GM19324 (cell line): ENCODE measurements at regions not wholly inside any gene's neighbourhood (a gene's known extent, or its start where the extent isn't known, plus 50 kb on each side); places are given as distances from the start of the nearest gene placed in this dataset.

ENCODE experiments used
- ATAC-seq: cut with Tn5 transposase; IDR thresholded peaks from one replicate; pipeline ENCODE4 v1.9.1; 2021; ENCODE audit warnings: mild to moderate bottlenecking, moderate library complexity; ENCODE audit not compliant: unreplicated experiment, low FRiP score

DNA sequence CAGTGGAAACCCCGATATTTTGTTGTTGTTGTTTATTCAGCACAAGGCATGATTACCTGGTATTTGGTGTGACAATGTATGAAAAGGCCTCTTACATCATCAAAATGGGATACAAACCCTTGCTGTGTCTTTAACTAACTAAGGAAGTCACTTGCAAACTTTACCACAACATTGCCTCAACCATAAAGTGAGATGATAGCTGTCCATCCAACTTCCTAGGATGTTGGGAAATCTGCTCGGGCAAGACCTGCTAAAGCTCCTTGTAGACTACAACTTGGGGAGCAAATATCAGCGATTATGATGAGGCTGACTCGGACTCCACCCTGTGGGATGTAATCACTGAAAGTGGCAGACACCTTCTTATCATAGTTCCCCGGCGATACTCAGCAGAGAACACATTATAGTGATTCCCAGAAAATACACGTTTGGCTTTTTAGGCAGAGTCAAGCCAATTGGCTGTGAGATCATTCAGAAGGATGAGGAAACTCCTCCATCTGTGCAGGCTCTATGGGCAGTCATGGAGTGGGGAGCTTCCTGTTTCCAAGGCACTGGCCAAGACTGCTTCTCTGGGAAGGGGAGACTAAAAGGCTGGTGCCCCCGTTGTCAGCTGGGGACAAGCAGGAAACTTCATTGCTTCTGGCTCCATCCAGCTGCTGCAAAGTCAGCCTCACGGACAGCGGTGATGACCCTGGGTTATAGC, 289.0 kb downstream of the RNF144A start:
- ATAC-seq, result no peak

DNA sequence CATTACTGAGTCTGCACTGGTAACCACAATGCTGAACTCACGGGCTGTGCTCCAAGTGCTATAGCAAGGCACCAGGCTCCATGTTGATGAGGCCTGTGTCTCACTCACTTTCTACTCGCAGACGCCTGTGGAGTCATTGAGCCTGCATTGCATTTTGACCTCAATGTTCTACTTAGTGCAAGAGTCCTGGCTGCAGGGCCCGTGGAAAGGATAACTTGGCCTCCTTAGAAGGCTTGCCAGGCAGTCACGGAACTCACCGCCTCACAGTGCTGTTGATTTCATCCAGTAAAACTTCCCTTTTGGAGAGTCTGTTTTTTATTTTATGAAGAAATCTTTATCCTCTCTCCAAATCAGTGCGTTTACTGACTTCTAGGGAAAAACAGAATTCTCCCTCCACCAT, 290.4 kb downstream of the RNF144A start:
- no peak for ATAC-seq

DNA sequence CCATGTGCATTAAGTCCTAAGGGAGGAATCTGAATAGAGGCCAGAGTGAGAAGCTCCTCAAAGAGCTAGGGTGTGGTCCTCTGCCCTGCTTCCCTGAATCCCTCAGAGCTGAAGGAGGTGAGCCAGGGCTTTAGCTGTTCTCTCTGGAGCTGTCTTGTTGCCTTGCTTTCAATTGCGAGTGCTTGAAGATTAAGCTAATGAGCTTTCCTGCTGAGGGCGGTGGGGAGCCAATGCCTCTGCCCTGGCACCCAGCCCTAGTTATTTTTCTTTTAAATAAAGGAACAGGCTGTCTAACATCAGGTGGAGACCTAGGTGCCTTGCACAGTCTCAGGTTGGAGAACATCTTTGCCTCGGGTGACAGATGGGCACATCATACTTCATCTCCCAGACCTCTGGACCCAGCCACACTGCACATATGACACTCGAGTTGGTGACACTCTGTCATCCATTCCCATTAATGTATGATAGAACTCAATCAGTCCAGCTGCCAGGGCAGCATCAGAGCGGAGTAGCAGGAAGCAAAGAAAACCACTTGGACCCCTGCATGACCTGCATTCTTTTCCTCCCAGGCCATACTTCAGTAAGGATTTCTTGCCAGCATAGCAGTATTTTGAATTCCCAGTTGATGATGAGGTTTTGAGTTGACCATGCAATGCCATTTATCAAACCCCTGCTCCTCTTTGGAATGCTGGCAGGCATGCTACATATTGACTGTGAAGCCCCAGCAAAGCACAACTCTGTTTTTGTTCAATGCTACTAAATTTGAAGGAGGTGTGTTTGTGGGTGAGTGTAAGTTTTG, 292.7 kb downstream of the RNF144A start:
- ATAC-seq, result no peak

DNA sequence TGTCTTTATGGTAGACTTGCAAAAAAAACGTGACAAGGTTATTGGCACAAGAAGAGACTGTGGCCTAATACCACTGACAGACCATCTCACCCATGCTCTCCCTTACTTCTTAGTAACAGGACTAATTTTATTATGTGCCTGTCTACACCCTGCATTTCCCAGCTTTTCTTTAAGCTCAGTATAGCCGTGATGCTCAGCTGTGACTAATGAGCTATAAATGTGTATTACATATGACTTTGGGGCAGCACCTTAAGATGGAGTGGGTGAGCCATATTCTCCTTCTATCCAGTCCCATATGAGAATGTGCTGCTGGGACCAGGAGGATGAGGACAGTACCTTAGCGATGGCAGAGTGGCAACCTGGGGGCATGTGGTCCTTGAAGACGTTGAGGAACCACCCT, 293.5 kb downstream of the RNF144A start:
- ATAC-seq, result no peak

DNA sequence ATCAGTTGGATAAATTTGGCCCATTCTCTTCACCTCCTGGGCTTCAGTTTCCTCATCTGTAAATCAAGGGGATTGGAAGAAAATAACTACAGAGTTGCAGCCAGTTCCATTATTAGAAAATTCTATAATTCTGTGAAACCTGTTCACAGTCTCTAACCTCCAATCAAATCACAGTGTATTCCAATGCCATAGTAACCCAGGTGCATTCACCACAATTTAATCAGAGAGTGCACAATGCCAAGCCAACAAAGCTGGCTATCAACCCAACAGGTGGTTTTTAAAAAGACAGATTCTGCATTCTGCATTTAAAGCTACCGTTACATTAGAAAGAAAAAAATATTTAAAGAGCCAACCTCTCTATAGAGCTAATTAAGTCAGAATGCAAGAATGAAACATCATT, 308.6 kb downstream of the RNF144A start:
- no peak for ATAC-seq

DNA sequence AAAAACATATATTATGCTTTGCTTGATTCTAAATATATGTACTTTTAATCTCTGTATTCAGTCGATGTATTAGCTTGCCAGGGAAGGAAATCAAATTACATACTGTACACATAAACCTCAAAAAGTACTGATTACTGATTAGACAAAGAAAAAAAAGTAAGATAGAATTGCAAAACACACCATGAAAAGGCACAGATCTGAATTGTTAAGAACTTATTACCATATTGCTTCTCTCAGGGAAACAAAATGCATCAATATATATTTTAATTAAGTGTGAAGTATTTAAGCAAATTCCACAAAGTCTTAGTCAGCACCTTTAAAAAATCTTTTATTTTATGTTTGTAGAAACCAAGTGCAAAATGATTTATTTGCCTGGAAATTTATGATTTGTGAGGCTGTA, 309.3 kb downstream of the RNF144A start:
- ATAC-seq, result no peak

DNA sequence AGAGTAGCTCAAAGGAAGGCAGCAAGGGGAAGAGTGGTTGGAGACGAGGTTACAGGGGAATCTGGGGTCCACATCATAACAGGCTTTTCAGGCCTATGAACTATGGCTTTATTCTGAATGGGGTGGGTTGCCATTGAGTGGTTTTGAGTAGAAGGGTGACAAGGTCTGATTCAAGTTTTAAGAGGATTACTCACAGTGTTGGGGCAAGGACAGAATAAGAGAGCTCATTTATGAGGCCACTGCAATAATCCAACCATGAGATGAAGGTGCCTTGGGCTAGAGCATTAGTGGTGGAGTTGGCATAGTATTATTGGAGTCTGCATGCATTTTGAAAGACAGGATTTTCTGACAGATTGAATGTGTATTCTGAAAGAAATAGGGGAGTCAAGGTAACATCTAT, 315.9 kb downstream of the RNF144A start:
- no peak for ATAC-seq

DNA sequence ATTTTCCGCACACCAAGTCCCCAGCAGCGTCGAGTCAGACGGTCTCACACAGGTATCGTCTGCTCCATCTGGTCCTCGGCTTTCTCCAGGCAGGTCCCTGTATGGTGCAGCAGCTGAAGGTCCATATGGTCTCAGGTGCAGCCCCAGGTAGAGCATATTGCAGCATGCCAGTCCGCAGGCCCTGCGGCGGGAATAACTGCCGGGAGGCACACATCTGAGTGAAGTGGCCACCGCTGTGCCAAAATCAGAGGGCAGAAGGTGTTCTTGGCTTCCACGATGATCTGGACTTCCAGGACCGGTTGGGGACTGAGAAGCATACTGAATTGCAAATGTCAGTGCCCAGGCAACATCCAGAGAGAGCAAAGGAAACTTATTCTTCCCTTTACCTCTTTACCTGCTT, 320.3 kb downstream of the RNF144A start:
- ATAC-seq, result no peak

DNA sequence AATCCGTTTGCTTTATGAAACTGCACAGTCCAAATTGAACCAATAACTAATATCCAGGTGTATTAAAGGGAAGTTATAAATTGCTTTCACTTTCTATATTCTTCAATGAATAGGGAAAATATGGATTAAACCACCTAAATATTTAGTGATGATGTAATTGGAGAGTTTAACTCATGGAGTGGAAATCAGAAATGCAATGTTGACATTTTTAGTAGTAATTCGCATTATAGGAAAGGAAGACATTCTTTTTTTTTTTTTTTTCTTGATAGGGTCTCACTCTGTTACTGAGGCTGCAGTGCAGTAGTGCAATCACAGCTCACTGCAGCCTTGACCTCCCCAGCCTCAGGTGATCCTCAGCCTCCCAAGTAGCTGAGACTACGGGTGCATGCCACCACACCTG, 321.9 kb downstream of the RNF144A start:
- no peak for ATAC-seq

DNA sequence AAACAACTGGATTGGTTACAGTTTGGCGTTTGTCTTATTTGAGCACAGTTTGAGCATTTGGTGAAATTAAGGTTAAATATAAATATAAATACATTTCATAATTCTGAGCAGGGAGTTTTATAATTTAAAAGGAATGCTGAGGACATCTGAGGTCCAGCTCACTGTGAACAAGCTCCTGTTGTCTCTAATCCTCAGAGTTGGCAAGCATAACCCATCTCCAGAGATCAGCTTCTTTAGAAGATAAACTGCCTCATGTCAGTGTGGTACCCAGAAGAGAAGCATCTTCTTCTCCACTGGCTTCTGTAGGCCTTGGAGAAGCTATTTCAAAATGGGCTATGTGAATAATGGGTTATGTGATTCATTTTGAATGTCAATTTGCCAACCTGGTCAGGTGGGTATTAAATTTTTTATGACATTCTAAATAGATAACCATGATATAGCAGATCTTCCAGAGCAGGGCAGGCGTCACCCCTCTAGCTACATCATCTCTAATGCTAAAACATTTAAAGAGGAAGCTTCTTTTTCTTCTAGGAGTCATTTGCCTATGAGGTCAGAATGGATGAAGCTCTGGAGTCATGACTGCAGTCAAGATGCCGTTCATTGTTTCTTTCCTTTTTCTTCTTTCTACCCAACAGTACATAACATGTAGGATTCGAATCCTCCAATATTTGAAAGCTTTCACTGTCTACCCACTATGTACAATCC, 324.0 kb downstream of the RNF144A start:
- no peak for ATAC-seq

DNA sequence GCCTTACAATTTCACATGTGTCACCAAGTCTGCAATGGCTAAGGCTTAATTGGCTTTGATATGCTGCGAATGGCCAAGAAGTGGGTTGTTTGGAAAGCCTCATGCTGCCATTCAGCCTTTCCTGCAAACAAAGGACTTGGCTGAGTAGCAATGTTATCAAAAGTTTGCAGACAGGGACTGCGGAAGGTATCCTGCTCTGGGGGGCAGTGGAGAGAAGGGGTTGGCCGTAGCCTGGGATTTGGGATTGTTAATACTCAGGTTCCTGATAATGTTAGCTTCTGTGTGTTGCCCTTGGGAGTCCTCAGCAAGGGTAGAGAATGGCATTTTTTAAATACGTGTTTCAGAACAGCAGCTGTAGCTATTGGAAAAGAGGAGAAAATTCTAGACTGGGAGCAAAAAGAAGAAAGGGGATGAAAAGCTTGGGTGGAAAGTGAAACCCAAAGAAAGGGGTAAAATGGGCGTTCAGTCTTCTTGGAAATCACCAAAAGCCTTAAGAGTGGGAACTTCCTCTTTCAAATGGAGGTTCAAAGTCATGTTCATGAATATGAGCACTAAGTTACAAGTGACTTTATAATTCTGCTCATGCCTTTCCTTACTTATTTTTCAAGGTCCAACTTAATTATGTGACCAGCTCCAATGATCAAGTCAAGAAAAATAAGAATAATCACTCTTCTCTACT, 325.1 kb downstream of the RNF144A start:
- ATAC-seq, result no peak

DNA sequence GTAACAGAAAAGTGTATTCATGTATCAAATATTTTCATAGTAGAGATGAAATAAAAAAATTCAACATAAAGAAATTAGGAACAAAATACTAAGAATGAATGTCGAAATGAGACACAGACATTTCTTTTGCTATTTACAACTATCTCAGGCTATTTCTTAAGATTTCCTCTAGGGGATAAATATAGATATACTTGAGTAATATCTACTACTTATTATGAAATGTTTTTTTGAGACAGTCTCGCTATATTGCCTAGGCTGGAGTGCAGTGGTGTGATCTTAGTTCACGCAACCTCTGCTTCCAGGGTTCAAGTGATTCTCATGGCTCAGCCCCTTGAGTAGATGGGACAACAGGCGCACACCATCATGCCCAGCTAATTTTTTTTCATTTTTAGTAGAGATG, 326.1 kb downstream of the RNF144A start:
- ATAC-seq, result no peak

DNA sequence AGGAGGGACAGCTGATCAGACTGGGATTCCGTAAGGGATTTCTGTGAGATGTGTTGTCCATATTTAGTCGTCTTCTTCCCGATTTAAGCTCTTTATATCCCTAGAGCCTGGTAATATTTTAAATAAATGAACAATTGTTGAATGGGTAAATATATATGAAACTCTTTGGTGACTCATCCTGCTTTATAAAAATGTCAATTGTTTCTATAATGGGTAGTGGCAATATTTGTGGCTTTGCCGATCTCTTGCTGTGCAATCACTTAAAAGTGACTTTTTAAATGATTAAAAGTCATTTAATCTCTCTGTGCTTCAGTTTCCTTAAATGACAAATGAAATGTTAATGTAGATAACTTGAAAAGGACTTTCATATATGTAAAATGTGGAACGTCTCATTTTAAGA, 339.2 kb downstream of the RNF144A start:
- ATAC-seq, result no peak

DNA sequence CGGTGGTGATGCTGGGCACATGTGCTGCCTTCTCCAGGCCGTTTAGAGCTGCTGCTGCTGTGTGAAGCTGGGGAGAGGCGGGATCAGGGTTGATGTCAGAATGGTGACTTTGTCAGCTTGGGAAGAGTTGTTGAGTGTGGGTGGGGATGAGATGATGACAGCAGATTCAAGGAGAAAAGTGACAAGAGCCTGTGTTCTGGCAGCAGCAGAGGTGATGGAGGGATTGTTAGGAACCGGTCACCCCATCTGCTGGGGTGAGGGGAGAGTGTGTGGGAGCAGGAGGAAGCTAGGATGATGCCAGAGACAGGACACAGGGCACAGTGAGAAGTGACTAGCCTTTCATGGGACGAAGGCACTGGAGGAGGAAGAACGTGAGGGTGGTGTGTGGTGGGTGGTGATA, 345.5 kb downstream of the RNF144A start:
- no peak for ATAC-seq

DNA sequence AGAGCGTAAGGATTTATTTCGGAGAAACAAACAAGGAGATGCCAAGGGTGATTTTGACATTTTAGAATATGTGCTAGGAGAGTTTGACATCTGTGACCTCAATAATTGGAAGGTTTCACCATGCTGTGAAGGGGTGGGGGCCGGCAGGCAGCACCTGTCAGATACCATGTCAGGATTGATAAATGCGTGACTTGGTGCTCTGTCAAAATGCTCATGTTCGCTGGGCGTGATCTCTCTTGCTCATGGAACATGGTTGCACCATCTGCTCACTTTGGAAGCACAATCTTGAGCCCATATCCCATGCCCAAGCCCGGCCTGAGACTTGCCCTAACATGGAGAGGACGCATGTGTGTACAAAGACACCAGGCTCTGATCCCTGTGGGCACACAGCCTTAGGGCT, 347.6 kb downstream of the RNF144A start:
- no peak for ATAC-seq

DNA sequence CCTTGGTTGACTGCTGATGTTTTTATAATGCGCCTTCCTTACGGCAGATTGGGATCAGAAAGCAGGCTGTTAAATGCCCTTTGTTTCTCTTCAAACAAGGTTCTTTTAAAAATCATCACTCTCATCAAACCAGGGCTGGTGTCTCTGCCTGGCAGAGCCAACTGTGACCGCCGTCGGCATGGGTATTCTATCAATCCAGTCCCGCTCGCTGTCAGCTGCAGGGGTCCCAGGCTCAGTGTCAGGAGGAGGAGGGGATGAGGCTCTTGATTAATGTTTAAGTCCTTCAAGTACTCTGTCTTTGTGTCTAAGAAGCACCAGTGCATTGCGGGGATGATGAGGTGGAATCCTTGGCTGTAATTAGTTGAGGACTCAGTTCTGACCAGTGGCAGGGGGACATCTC, 348.1 kb downstream of the RNF144A start:
- no peak for ATAC-seq

DNA sequence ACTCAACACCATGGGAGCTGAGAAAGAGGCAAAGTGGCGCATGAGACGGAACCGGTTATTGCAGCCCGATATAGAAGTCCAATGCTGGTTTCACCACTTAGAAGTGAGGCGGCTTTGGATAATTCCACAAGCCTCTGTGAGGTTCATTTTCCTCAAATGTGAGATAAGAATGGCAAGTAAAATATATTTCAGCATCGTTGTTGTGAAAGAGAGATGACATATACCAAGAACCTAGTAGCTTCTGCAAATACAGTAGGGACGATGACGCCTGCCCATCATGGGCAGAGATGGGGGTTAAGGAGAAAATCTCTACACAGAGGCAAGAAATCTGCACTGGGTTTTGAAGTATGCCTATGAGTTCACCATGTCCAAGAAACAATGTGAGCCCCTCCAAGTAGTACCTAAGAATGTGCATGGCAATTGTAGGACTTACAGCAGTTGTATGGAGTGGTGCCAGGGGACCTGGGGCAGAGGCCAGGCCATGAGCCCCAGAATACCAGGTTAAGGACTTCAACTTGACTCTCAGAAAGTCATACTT, 352.0 kb downstream of the RNF144A start:
- ATAC-seq, result no peak

DNA sequence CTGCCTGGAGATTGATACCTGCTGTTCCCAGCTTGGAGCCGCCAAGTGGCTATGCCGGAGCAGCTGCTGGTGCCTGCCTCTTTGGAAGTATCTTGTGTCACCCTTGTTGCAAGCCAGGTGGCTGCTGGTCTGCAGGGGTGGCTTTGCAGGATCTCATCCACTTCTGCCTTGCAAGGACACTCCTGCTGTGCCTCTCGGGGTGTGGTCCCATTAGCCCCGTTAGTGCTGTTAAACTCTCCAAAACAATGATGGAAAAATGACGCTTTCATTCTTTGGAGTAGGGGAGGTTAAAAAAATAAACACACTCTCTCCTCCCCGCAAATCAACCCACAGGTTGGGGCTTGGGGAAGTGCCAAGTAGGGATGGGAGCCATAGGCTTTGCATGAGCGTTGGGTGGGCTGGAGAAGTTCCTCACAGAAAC, 352.8 kb downstream of the RNF144A start:
- ATAC-seq, result no peak

DNA sequence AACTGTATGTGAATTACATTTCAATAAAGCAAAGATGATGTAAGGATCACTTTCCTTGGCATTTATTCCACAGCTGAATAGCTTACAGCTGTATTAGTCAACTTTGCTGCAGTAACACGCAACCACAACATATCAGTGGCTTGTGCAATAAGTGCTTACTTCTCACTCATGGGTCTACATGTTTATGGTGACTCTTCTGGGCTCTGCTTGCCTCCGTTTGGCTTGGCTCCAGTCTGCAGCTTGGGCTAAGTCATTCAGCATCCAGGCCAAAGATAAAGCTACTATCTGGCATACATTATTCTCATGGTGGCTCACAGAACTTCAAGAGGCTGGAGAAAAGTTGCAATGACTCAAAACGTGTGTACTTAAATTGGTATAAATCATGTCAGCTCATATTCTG, 355.0 kb downstream of the RNF144A start:
- no peak for ATAC-seq

DNA sequence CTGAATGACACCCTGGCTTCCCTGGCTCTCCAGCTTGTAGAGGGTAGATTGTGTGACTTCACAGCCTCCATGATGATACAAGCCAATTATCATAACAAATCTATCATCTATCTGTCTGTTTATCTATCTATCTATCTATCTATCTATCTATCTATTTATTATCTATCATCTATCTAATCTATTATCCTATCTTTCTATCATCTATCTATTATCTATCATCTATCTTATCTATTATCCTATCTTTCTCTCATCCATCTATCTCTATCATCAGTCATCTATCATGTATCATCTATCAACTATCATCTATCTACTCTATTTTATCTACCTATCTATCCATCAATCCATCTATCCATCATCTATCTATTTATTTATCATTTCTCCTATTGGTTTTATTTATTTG, 361.8 kb downstream of the RNF144A start:
- no peak for ATAC-seq

DNA sequence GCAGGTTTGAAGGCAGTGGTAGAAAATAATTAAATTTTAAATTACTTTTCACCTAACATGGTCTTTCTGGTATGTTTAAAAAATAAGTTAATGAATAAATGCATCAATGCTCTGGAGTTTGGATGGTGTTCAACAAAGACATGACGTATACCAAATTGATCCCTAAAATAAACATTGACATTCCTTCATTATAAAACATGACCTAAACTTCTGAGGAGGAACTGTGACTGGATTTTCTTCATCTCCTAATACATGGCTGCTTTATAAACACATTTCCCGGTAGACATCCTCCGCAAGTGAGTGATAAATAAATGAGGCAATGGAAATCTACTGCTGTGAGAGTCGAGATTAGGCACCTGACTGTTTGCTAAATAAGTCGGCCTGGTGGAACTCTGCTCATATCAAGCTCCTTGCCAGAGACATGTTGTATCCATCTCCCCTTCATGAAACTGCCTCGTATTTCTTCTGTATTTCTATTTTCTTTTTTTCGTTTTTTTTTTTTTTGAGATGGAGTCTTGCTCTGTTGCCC, 362.3 kb downstream of the RNF144A start:
- no peak for ATAC-seq
